ENCODE measurements at regions not wholly inside any gene's neighbourhood (a gene's known extent, or its start where the extent isn't known, plus 50 kb on each side); places are given as distances from the start of the nearest gene placed in this dataset.
"Not testable (repeated sequence)": the region's sequence is repeated elsewhere in the genome, so short reads cannot be mapped to it uniquely, and the experiment has no call there.

DNA sequence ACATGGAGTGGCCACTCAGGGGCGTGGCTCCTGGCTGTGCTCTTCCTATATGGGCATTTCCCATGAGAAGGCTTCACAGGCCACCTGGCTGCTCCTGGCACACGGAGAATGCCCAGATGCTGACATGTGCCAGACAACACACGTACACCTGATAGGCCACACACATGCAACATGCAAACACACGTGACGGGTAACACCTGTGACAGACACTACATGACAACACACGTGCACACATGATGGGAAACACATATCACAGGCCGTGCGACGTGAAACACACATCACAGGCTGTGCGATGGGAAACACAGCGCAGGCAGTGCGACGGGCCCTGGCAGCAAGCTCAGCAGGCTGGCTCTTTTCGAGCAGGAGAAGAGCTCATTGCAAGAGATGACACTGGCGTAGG lies 94.3 kb upstream of the HMX1 start:
- DNase-seq, result not testable (repeated sequence)

DNA sequence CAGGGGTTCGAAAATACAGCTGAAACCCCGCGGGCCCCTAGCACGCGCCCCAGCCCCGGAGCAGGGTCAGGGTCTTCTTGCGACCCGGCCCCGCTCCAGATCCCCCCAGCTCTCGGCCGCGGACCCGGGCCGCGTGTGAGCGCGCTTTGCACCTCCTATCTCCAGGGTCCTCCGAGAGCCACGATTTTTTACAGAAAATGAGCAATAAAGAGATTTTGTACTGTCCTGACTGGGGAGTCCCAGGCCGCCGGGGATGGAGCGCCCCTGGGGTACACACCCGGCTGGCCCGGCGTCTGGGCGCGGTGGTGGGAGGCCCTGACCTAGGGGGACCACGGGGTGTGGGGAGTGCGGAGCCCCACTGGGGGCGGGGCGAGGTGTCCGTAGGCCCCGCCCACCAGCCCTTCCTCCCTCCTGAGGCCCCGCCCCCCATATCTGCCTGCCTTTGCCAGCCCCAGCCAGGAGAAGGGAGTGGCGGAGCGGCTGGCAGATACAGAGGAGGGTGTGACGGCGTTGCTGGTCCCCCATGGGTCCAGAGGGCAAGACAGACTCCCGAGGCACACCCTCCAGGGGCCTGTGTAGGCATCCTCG lies 92.7 kb upstream of the HMX1 start:
- DNase-seq, result not testable (repeated sequence)

DNA sequence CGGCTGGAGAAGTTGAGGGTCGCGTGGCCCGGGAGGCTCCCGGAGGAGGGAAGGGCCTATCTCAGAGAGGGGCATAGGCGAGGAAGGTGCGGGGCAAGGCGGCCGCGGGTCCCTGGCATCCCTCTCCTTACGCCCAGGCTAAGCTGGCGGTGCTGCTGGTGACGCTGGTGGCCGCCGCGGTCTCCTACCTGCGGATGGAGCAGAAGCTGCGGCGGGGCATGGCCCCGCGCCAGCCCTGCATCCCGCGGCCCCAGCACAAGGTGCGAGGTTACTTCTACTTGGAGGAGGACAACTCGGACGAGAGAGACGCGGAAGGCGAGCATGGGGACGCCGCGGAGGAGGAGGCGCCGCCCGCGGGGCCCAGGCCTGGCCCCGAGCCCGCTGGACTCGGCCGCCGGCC lies 91.9 kb upstream of the HMX1 start:
- not testable (repeated sequence) for DNase-seq

DNA sequence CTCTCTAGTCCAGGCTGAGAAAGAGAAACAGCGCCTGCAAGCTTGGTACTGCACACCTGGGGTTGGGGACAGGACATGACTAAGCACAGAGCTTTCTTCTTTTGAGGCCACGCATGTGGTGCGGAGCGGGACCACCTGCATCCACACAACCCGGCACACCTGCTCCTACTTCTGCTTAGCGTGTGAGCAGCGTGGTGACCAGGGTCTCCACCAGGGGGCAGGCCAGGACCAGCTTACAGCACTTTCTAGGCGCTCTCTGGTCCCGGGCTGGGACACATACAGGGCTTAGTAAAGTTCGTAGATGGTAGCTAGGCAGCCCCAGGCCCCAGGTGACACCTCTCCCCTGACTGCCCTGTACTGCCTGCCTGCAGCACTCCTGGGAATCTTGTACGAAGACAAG lies 89.7 kb upstream of the HMX1 start:
- DNase-seq, result peak; percentile 44

DNA sequence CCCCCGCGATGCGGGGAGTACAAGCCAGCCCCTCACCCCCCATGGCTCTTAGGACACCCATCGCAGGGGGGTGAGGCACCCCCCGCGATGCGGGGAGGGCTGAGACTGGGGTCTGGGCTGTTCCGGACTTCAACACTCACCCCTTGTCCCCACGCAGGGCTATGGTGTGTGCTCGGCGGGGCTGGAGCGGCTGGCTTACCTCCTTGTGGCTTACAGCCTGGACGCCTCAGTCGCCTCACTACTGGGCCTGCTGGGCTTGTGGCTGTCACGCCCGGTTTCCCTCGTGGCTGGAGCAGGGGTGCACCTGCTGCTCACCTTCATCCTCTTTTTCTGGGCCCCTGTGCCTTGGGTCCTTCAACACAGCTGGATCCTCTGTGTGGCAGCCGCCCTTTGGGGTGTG lies 87.8 kb upstream of the HMX1 start:
- DNase-seq, result not testable (repeated sequence)

DNA sequence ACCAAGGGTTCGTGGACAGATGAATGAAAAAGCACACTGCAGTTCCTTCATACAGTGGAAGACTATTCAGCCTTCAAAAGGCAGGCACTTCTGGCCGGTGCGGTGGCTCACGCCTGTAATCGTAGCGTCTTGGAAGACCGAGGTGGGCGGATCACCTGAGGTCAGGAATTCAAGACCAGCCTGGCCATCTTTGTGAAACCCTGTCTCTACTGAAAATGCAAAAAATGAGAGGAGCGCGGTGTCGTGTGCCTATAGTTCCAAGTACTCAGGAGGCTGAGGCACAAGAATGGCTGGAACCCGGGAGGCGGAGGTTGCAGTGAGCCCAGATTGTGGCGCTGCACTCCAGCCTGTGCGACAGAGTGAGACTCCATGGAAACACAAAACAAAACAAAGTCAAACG lies 82.4 kb upstream of the HMX1 start:
- not testable (repeated sequence) for DNase-seq

DNA sequence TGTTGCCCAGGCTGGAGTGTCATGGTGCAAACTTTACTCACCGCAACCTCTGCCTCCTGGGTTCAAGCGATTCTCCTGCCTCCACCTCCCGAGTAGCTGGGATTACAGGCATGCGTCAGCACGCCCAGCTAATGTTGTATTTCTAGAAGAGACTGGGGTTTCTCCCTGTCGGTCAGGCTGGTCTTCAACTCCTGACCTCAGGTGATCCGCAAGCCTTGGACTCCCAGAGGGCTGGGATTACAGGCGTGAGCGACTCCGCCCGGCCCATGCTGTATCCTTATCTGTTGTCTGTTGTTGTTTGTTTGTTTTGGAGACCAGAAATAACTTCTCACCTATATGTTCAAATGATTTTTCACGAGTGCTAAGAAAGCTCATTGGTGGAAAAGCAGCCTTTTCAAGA lies 81.2 kb upstream of the HMX1 start:
- DNase-seq, result not testable (repeated sequence)

DNA sequence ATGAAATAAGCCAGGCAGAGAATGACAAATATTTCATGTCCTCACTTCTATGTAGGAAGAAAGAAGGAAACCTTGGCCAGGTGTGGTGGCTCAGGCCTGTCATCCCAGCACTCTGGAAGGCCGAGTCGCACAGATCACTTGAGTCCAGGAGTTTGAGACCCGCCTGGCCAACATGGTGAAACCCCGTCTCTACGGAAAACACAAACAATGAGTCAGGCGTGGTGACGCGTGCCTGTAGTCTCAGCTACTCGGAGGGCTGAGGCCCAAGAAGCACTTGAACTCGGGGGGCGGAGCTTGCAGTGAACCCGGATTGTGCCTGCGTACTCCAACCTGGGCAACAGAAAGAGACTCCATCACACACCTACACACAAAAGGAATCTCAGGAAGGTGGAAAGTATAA lies 80.5 kb upstream of the HMX1 start:
- not testable (repeated sequence) for DNase-seq

DNA sequence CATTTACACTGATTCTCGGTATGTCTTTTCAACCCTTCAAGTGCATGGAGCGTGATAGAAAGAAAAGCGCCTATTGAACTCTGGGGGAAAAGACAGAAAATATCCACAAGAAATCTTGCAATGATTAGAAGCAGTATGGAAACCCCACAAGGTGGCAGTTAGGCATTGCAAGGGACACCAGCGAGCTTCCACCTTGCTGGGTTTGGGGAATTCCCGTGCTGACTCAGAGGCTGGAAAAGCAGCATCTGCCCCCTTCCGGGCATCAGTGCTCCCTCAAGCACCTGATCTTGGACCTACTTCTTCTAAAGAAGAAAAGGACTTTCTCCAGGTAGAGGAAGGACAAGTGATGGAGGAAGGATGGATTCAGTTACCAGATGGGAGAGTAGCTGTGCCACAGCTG lies 73.9 kb upstream of the HMX1 start:
- not testable (repeated sequence) for DNase-seq

DNA sequence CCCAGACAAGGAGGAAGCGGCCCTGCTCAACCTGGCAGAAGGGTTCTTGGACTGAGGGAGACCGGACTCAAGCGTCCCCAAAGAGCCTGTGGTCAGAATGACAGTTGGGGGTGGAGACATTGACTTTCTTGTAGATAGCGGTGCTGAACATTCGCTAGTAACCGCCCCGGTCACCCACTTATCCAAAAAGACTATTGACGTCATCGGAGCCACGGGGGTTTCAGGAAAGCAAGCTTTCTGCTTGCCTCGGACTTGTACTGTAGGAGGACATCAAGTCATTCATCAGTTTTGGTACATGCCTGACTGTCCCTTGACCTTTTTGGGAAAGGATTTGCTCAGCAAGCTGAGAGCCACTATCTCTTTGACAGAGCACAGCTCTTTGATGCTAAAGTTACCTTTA lies 71.7 kb upstream of the HMX1 start:
- DNase-seq, result not testable (repeated sequence)

DNA sequence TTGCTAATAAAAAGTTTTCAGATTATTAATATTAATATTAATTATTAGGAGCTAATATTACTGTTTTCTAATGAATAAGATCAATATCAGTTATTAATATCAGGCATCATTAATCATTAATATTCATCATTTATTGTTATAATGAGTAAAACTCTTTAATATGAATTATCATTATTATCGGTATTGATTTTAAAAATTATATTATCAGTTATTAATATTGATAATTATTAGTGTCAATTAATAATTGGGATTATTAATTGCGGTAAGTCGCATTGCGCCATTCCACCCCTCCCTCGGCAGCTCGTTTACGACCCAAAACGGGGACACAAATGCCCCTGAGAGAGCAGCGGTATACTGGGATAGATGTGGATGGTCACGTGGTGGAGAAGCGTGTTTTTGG lies 70.4 kb upstream of the HMX1 start:
- DNase-seq, result not testable (repeated sequence)

DNA sequence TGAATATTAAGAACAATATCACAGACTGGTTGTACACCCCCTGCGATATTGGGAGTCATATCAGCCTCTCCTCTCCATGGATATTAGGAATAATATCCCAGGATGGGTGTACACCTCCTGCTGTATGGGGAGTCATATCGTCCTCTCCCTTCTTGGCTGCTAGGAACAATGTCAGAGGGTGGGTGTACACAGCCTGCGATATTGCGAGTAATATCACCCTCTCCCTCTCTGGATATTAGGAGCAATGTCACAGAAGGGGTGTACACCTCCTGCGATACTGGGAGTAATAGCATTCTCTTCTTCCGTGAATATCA lies 69.8 kb upstream of the HMX1 start:
- not testable (repeated sequence) for DNase-seq

DNA sequence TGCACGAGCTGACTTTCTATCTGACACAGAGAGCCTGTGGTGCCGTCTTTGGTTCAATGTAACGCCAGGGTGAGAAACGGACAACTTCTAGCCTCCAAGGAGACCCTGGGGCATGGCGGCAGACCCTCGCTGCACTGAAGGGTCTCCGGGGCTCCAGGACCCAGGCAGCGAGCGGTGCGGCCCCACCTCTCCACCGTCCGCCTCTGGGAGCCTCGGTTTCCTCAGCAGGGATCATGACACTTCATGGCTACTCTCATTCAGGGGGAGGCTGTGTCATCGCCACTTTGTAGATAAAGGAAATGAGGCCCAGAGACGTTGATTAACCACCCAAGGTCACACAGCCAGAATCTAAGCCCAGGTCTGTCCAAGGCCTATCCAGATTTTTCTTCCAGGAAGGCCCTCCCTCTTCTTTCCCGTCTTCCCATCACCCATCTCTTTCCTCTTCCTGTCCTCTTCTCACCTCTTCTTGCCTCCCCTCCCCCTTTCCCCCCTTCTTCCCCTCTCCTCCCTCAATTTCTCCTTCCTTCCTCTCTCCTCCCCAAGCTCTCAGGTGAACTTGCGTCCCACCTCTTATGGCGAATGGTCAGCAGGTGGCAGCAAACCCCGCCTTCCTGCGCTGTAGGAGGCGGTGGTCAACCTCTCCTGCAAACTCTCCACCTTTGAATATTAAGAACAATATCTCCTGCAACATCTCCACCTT lies 69.3 kb upstream of the HMX1 start:
- no peak for DNase-seq

DNA sequence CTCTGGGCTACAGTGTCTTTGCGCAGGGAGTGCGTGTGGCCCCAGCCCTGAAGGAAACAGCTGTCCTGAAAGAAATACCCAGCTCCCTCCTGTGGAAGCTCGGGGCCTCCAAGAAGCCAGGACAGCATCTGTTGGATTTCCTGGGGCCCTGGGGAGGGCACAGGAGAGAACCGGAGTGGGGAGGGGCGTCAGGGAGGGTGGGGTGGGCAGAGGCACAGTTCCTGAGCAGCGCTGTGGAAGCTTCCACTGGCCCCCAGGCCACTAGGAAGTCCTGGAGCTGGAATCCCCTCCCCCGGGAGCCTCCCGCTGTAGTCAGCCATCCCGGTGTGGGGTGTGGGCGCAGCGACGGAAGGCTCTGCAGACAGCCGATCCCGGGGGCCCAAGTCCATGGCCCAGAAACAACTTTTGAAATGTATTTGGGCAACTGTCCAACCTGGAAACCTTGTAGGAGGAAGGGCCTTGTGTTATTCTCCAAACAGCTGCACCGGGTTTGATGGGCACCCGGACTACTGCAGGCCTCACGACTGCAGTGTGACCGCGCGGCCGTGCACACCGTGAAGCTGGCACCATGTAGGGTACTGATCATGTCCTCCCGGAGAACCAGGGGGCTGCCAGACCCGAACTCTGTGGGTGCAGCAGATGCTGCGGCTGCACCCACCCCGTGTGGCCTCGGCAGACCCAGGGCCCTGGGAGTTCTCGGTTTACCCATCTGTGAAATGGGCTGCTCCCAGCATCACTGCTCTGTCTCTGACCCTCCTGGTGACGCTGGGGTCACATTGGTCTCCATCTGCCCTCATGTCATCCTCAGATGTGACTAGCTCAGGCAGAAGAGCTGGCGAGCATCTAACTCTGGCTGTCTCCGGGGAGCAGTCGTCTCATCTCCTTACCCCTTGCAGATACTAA lies 68.5 kb upstream of the HMX1 start:
- DNase-seq, result no peak

DNA sequence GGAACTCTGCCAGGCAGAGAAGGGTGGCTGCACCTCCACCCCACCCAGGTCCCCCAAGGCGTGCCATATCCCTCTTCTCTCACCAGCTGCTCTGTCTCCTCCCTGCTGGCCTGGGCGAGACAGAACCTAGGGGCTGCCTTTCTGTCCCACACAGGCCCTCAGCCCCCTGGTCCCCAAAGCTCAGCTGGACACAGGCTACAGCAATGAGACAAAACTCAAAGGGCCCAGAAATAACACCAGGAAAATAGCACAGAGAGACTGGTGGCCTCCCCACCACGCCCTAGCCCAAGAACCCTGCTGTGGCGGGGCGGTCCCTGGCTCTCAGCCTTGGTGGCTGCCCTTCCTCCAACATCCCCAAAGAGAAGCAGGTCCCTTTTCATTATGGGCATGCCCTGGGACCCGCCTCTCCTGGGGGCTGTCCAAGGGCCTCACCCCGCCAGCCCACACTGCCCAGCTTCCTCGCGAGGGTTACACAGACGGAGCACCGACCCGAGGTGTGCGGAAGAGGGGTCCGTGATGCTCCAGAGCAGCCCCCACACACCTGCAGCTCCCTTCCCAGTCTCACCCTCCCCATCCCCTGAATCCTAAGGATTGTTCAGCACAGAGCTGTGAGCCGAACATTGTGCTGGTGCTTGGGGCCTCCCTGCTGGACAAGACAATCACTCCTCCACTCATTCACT lies 67.7 kb upstream of the HMX1 start:
- DNase-seq, result no peak

DNA sequence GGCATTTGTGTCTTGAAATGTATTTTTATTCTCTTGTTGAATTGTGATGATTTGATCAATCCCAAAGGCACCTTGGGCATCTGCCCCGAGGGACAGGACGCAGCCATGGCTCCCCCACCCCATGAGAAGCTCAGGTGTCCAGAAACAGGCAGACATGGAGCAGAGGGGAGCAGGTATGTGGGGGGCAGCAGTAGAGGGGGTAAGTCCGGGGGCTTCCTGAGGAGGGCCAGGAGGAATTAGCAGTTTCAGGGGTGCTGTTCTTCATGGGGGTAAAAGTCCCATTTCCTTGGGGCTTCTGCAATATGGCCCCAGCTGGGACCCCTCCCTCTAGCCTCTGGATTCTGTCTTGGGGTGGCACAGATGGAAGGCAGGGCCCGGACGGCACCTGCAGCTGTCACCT lies 67.0 kb upstream of the HMX1 start:
- DNase-seq, result no peak

DNA sequence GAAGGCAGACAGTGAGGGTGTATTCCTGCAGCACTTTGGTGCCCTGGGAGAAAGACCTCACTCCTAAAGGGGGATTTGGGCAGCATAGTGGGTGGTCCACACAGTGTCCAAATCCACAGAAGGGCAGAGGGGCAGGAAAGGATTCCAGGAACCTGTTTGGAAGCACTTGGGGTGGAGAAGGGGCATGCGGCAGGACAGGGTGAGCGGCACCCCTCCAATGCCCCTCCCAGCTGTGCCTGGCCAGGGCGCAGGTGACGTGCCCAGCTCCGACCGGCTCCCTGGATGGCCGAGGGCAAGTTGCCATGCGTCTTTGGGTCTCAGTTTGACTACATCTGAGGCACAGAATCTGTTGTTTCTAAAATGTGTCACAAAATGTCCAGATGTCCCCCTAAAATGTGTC lies 66.5 kb upstream of the HMX1 start:
- no peak for DNase-seq

DNA sequence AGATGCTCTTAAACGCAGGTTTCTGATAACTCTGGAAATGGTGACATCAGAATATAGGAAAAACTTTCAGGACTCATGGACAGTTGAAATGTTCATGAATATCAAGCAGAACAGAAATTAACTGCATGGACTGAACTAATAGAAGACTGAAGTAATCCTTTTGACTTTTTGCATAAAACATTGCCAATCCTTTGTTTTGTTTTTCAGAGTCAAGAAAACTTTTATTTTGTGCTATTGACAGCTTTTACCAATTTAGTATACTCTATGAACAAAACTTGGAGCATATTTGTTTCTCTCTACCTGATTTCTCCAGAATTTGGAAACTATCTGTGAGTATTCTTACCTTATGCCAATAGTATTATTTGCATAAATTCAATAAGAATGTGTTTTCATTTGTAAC lies 61.2 kb upstream of the HMX1 start:
- DNase-seq, result no peak

DNA sequence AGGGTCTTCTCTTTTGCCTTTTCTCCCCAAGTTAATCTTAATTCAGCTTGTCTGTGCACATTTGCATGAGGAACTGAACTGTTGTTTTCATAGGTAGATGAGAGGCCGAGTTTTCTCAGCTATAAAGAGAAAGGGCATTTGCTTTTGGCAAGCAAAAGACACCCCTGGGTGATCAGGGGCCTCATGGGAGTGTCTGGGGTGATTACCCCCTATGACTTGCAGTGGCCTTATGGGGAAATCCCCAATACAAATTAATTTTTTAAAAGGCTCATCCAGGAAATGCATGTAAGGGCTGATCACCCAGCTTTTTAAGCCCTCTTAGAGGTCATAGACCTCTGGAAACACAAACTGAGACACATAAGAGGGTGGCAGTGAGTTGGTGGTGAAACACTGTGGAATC lies 56.4 kb upstream of the HMX1 start:
- DNase-seq, result no peak

DNA sequence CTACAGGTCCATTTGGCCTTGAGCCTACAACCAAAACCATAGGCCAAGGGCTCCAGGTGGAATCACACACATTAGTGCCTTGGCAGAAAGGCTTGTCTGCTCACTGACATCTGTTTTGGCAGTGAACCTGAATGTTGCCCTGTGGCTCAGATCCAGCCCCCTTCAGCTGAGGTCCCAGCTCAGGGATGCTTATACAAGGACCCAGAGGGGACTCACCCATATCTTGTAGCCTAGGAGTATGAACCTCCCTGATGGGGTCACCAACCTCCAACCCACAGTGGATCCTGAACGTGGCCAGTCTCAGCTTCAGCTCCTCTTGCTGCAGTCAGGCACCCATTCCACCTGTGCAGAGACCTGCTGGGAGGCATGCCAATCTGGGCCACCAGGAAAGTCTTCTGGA lies 50.8 kb upstream of the HMX1 start:
- no peak for DNase-seq

DNA sequence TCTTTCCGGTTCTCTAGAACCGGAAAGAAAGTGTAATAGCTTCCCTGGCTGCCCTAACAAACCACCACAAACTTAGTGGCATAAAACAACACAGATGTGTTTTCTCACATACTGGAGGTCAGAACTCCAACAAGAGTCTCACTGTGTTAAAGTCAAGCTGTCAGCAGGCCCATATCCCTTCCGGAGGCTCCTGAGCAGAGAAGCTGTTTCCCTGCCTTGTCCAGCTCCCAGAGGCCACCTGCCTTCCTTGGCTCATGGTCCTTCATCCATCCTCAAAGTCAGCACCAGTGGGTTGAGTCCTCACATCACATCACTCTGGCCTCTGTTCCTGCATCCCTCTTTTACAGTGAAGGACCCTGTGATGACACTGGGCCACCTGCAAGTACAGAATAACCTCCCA lies 49.8 kb upstream of the HMX1 start:
- no peak for DNase-seq
